ENCODE measurements at regions not wholly inside any gene's neighbourhood (a gene's known extent, or its start where the extent isn't known, plus 50 kb on each side); places are given as distances from the start of the nearest gene placed in this dataset.
A peak's percentile ranks its signal among the peaks of the same experiment; 100 is the strongest.
"Not testable (repeated sequence)": the region's sequence is repeated elsewhere in the genome, so short reads cannot be mapped to it uniquely, and the experiment has no call there.

DNA sequence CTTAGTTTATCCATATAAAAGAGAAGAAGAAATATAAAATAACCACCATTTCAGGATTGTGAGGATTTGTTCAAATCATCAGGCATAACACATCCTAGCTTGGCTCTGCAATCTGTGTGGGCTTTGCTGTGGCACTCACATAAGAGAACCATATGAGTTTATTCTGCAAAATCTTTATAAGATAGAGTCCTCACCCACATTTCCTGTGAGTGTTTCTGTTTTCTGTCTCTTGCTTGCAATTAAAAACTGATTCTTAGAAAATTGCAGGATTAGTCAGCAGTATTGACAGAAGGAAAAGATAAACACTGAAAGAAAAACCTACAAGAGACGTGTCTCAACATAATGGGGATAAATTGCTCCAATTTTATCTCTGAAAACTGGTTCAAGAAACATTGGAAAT lies 258.5 kb downstream of the RND3 start:
- DNase-seq (ENCODE audit: low read depth), result no peak
- H3K4me3 ChIP-seq (ENCODE audit: low read depth, low read length), result no peak overlapping the region

DNA sequence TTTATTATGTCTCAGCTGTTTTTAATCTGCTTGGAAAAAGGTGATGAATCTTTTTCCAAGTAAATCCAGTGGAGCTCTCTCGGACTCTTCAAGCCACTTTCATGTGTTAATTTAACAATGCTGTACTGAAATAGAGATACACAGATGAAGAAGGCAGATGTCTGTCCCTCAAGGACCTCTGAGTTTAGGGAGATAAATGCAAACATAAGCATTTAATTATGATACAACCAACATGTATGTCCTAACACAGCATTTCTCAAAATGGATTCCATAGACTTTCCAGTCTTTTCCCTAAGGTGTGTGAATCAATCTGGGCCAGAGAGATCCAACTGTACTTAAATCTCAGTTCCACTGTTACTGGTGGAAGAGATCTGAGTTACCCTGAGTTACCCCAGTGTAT lies 262.4 kb downstream of the RND3 start:
- no peak for DNase-seq (ENCODE audit: low read depth)
- no peak overlapping the region for H3K4me3 ChIP-seq (ENCODE audit: low read depth, low read length)

GRCh38 chr2:150224321-150224720 lies 263.1 kb downstream of the RND3 start:
- H3K4me3 ChIP-seq (ENCODE audit: low read depth, low read length), result no peak overlapping the region
- no peak for DNase-seq (ENCODE audit: low read depth)

- H3K4me3 ChIP-seq (ENCODE audit: low read depth, low read length), result no peak overlapping the region
- DNase-seq (ENCODE audit: low read depth), result no peak
Observed at GRCh38 chr2:150222942-150223341, 264.5 kb downstream of the RND3 start.

DNA sequence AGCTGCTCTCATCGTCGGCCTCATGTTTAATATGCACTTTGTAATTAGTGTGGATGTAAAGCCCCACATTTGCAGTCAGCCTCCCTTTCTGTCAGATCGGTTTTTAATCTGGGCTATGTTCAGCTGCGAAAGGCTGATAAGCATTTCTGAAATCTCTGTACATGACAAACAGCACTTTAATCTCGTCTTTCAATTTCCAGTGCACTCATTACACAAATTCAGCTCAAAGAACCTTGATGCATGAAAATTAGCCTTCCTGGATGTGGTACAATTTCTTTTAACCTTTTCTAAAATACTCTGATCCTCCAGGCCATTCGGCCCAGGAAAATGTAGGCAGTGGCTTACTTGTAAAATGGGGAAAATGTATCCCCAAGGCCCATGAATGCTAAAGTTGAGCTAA lies 265.1 kb downstream of the RND3 start:
- H3K4me3 ChIP-seq (ENCODE audit: low read depth, low read length), result no peak overlapping the region
- no peak for DNase-seq (ENCODE audit: low read depth)

DNA sequence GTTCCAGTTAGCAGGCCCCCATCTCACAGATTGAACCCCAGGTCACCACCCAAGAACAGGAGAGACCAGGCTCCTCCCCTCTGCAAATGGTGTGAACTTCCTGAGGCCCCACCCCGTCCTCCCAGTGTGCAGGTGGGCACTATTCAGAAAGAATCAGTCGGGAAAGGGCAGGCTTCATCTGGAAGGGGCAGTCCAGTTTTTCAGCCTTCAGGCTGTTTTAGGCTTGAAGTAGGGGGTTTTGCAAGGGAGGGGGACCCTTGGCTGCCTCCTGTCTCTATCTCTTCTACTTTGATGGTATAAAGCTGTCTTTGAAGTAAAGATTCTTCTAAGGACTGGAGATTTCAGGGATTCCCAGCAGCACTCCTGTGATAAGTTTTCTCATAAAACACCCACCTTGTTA lies 267.6 kb downstream of the RND3 start:
- no peak for DNase-seq (ENCODE audit: low read depth)
- H3K4me3 ChIP-seq (ENCODE audit: low read depth, low read length), result no peak overlapping the region

GRCh38 chr2:150215041-150215440 lies 272.4 kb downstream of the RND3 start:
- H3K4me3 ChIP-seq (ENCODE audit: low read depth, low read length), result no peak overlapping the region
- no peak for DNase-seq (ENCODE audit: low read depth)

DNA sequence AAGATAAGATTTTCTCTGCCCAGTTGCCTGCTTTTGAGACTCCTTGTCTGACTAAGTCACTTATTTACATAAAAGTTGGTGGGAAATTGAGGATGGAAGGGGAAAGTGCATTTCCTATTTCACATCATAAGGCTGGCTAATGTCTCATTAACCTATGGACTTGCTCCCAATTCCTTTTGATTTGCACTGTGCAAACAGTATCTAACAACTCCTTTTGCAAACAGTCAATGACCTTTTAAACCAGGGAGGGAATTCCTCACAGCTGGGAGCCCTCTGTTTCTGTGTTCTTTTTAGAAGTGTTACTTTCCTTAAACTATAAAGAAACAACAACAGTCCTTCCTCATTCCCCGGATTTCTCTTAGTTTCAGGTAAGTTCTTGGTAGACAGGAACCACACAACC lies 272.8 kb downstream of the RND3 start:
- H3K4me3 ChIP-seq (ENCODE audit: low read depth, low read length), result no peak overlapping the region
- DNase-seq (ENCODE audit: low read depth), result no peak

DNA sequence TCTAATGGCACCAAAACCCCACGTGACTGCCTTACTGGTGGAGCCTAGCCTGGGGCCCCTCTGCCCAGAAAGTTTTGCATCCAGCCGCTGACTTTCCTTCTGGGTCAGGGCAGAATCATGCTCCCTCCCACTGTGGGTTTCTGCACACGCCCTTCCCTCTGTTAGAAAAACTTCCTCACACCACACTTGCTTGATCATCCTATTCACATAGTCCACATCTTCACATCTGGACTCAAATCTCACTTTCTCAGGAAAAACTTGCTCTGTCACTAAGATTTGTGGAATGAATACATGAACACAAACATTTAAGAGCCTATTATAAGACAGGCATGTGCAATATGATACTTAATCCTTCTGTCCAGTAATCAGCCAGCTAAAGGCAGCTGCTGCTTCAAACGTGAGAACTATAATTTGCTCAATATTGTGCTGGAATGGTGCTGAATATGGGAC lies 274.7 kb downstream of the RND3 start:
- no peak overlapping the region for H3K4me3 ChIP-seq (ENCODE audit: low read depth, low read length)
- peak; percentile 59 for DNase-seq (ENCODE audit: low read depth)

- H3K4me3 ChIP-seq (ENCODE audit: low read depth, low read length), result no peak overlapping the region
- peak; percentile 40 for DNase-seq (ENCODE audit: low read depth)
Observed at GRCh38 chr2:150211164-150211631, 276.3 kb downstream of the RND3 start.

DNA sequence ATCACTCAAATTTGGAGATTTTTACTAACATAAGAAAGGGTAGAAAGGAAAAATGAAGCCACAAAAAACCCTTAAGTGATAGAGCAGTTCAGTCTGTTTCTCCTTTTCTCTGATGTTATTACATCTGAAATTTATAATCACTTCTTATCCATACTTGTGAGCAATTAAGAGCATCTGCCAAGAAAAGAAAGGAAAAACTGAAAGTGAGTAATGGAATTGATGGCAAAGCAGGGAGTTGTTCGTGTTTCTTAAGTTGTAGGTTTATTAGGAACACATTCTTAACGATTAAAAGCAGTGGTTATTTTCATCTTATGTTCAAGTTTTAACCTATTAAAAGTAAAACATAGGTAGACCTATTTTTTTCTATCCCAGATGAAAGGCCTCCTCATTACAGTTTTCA lies 277.7 kb downstream of the RND3 start:
- no peak overlapping the region for H3K4me3 ChIP-seq (ENCODE audit: low read depth, low read length)
- no peak for DNase-seq (ENCODE audit: low read depth)

DNA sequence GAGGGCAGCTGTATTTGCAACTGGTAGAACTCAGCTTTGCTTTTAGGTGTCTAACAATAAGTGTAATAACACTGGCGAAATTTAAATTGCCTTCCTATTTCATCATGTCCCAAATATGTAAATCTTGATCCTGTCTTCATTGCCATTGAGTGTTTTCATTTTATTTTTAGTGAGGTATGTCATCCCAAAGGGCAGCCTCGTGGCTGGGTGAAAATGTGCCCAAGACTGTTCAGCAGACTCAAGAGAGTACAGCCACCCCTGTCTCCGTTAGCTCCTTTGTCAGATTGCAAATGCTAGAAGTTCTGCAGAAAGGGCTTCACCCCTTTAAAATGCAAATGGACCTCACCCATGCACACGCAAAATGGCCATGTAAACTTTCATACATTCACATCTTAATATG lies 278.8 kb downstream of the RND3 start:
- no peak overlapping the region for H3K4me3 ChIP-seq (ENCODE audit: low read depth, low read length)
- no peak for DNase-seq (ENCODE audit: low read depth)

DNA sequence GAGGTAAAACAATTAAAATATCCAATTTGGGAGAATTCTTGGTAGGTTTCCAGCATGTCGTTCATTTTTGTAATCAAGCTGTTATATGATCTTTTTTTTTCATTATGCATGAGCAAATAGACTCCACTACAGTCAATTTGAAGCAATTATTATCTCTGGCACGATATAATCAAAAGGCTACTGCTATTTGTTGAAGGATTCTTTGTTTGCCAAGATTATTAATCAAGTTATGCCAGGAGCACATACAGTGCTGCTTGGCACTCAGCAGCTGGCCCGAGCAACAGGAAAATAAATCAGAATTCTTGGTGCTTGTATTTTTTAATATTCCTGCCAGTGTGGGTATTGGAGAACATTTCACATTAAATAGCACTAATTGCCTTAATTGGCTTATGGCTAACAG lies 279.5 kb downstream of the RND3 start:
- no peak overlapping the region for H3K4me3 ChIP-seq (ENCODE audit: low read depth, low read length)
- DNase-seq (ENCODE audit: low read depth), result no peak

DNA sequence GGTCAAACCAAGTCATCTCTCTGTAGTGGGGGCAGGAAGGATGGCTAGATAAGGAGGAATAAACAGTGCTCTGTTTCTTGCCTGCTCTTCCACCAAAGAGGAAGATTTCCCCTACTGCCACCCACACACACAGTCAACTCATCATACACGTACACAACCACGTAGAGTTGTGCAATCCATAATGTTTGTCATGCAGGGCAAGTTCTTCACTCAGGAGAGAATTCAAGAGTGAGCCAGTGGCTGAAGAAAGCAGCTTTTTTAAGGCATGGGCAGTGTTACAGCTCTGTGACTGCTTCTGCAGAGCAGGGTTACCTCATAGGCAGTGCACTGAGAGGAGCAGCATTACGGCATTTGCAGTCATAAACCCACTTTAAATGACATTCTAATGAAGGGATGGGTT lies 283.0 kb downstream of the RND3 start:
- H3K4me3 ChIP-seq (ENCODE audit: low read depth, low read length), result no peak overlapping the region
- DNase-seq (ENCODE audit: low read depth), result peak; percentile 93

DNA sequence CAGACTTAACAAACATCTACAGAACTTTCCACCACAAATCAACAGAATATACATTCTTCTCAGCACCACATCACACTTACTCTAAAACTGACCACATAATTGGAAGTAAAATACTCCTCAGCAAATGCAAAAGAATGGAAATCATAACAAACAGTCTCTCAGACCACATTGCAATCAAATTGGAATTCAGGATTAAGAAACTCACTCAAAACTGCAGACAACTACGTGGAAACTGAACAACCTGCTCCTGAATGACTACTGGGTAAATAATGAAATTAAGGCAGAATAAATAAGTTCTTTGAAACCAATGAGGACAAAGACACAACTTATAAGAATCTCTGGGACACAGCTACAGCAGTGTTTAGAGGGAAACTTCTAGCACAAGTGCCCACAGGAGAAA lies 292.7 kb downstream of the RND3 start:
- not testable (repeated sequence) for DNase-seq (ENCODE audit: low read depth); H3K4me3 ChIP-seq (ENCODE audit: low read depth, low read length)

DNA sequence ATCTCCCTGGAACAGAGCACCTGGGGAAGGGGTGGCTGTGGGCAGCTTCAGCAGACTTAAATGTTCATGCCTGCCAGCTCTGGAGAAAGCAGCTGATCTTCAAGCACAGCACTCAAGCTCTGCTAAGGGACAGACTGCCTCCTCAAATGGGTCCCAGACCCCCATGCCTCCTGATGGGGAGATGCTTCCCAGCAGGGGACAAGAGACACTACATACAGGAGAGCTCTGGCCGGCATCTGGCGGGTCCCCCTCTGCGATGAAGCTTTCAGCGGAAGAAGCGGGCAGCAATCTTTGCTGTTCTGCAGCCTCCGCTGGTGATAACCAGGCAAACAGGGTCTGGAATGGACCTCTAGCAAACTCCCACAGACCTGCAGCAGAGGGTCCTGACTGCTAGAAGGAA lies 294.8 kb downstream of the RND3 start:
- no peak overlapping the region for H3K4me3 ChIP-seq (ENCODE audit: low read depth, low read length)
- DNase-seq (ENCODE audit: low read depth), result no peak

DNA sequence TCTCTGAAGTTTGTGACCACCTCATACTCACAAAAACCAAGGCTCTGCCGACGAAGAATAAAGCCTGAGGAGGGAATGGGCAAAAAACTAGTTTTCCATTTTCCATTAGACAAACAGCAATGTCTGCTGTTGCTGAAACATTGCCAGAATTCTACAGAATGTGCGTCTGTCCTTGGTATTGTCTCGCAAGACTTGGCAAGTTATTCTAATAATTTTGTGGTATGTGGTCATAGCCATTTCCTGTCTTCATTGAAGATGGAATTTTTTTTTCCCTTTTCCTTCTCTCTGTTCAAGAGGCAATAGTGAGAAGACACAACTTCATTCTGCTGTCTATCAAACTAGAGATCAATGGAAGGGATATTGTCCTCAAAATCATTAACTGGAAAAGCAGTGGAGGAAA lies 296.1 kb downstream of the RND3 start:
- peak; percentile 76 for DNase-seq (ENCODE audit: low read depth)
- no peak overlapping the region for H3K4me3 ChIP-seq (ENCODE audit: low read depth, low read length)

DNA sequence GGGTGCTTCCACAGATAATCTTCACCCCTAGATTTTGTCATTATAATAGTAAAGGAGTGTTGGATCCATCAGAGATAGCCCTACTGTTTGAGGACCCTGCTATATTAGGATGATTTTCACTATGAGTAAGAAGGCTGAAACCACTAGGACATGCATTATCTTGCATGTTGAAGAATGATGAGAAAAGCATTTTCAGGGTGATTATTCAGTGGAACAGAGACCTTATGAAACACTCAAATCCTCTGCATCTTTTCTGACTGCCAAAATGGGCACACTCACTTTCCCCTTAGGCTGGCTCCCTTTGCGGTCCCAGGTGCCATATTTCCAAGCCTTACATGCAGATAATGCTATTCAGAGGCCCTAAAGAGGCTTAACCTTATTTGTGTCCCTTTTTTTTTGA lies 296.9 kb downstream of the RND3 start:
- no peak overlapping the region for H3K4me3 ChIP-seq (ENCODE audit: low read depth, low read length)
- DNase-seq (ENCODE audit: low read depth), result no peak

GRCh38 chr2:150188800-150189199 lies 298.7 kb downstream of the RND3 start:
- H3K4me3 ChIP-seq (ENCODE audit: low read depth, low read length), result no peak overlapping the region
- DNase-seq (ENCODE audit: low read depth), result no peak

DNA sequence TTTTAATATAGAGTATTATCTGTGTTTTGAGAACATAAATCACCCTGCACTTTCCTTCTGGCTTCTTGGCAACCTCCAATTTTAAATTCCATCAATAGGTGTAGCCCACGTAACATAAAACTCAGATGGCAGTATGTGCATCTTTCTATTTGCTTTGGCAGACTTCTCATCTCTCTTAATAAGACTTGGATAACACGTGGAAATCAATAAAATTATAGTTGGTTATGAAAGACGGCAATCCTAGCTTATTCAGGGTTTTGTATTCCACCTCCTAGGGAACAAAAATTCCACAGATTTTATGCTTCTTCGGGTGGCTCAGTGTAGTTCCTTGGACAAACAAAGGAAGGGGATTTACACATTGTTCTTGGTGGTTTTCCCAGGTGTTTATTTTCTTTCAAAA lies 299.3 kb downstream of the RND3 start:
- peak; percentile 45 for DNase-seq (ENCODE audit: low read depth)
- H3K4me3 ChIP-seq (ENCODE audit: low read depth, low read length), result no peak overlapping the region

GRCh38 chr2:150182566-150183235 lies 304.8 kb downstream of the RND3 start:
- no peak overlapping the region for H3K4me3 ChIP-seq (ENCODE audit: low read depth, low read length)
- no peak for DNase-seq (ENCODE audit: low read depth)

DNA sequence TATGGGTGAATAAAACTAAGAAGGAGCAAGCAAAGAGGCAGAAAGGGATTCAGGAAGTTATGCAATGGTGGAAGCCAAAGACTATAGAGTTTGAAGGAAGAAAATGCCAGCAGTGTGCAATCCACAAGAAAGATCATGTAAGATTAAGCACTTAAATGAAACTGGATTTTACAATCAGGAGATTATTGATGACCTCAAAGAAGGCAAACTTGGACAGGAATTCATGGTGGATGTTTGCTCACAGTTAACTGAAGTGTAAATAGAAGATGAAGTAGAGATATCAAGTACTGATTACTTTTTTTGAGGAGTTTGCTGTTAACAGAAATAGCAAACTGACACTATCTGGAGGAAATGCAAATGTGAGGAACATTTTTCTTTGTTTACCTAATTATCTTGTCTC lies 308.9 kb downstream of the RND3 start:
- no peak overlapping the region for H3K4me3 ChIP-seq (ENCODE audit: low read depth, low read length)
- DNase-seq (ENCODE audit: low read depth), result no peak

All from skeletal muscle cell (primary cell).